Activated B cell treated with CpG ODN at 0.5 μM for 24 hours (primary cell): ENCODE measurements at regions not wholly inside any gene's neighbourhood (a gene's known extent, or its start where the extent isn't known, plus 50 kb on each side); places are given as distances from the start of the nearest gene placed in this dataset.

Experiments used
- ATAC-seq: fragments of 200-7000 bp; cut with Tn5 transposase; one replicate; pipeline ENCODE4 v1.10.0; 2021; ENCODE audit warnings: low read depth, mild to moderate bottlenecking, moderate library complexity
- CTCF ChIA-PET: fragments of 350-600 bp; sonication (Branson Sonifier 250); formaldehyde crosslinking; loops from one replicate; lab custom pipeline; 2021; ENCODE audit warnings: antibody characterized with exemption; lab: Charles Lee
- POLR2A ChIA-PET: fragments of 350-600 bp; sonication (Branson Sonifier 250); formaldehyde crosslinking; loops from one replicate; lab custom pipeline; 2021; ENCODE audit warnings: antibody characterized with exemption; lab: Charles Lee
- DNase-seq: peaks from one replicate; pipeline ENCODE4 v3.0.0; 2022
- H3K27ac Mint-ChIP-seq: one replicate; pipeline ENCODE4 v1.8.0; 2020; ENCODE audit warnings: mixed read lengths
- H3K27me3 Mint-ChIP-seq: one replicate; pipeline ENCODE4 v1.8.0; 2021; ENCODE audit warnings: mixed read lengths
- H3K36me3 Mint-ChIP-seq: one replicate; pipeline ENCODE4 v1.8.0; 2021; ENCODE audit warnings: low read depth, mixed read lengths
- H3K4me1 Mint-ChIP-seq: one replicate; pipeline ENCODE4 v1.8.0; 2021; ENCODE audit warnings: mixed read lengths
- H3K4me3 Mint-ChIP-seq: one replicate; pipeline ENCODE4 v1.8.0; 2020; ENCODE audit warnings: mild to moderate bottlenecking, mixed read lengths
- H3K9me3 Mint-ChIP-seq: one replicate; pipeline ENCODE4 v1.8.0; 2020; ENCODE audit warnings: mixed read lengths
- intact Hi-C: fragments of 100-400 bp; cut with micrococcal nuclease; formaldehyde crosslinking; loops from one replicate; pipeline ENCODE4 v1.15.1; 2024
- TF ChIP-seq, protein P1 (sequence below): fragments of 200-600 bp; IDR thresholded peaks from one replicate; pipeline ENCODE4 v1.8.0; 2022; ENCODE audit warnings: antibody characterized with exemption, mild to moderate bottlenecking

GRCh38 chr4:56272927-56273326, 114.4 kb downstream of the AASDH start:
- ATAC-seq = no peak
- TF ChIP-seq, protein P1, sequence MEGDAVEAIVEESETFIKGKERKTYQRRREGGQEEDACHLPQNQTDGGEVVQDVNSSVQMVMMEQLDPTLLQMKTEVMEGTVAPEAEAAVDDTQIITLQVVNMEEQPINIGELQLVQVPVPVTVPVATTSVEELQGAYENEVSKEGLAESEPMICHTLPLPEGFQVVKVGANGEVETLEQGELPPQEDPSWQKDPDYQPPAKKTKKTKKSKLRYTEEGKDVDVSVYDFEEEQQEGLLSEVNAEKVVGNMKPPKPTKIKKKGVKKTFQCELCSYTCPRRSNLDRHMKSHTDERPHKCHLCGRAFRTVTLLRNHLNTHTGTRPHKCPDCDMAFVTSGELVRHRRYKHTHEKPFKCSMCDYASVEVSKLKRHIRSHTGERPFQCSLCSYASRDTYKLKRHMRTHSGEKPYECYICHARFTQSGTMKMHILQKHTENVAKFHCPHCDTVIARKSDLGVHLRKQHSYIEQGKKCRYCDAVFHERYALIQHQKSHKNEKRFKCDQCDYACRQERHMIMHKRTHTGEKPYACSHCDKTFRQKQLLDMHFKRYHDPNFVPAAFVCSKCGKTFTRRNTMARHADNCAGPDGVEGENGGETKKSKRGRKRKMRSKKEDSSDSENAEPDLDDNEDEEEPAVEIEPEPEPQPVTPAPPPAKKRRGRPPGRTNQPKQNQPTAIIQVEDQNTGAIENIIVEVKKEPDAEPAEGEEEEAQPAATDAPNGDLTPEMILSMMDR = no peak
- no peaks in the 10 kb centered on the region for H3K4me1 Mint-ChIP-seq
- no peaks in the 10 kb centered on the region for H3K36me3 Mint-ChIP-seq
- no peaks in the 10 kb centered on the region for H3K9me3 Mint-ChIP-seq
- H3K27ac Mint-ChIP-seq = no peak overlapping the region
- CTCF ChIA-PET = no interaction called here
- intact Hi-C loops = no loop called here
- no peak for DNase-seq
- POLR2A ChIA-PET = no interaction called here
- no peaks in the 10 kb centered on the region for H3K27me3 Mint-ChIP-seq
- H3K4me3 Mint-ChIP-seq = no peak overlapping the region

- CTCF ChIA-PET = no interaction called here
- no peak overlapping the region for H3K4me3 Mint-ChIP-seq
- H3K27me3 Mint-ChIP-seq = no peaks in the 10 kb centered on the region
- POLR2A ChIA-PET = no interaction called here
- no peaks in the 10 kb centered on the region for H3K9me3 Mint-ChIP-seq
- TF ChIP-seq, protein P1 = no peak
- H3K4me1 Mint-ChIP-seq = no peaks in the 10 kb centered on the region
- DNase-seq (no peak), ATAC-seq (no peak)
- H3K36me3 Mint-ChIP-seq = no peaks in the 10 kb centered on the region
- no peak overlapping the region for H3K27ac Mint-ChIP-seq
- intact Hi-C loops = no loop called here
Observed at GRCh38 chr4:56272003-56272402, 115.3 kb downstream of the AASDH start.

- ChIA-PET CTCF (no interaction called here), POLR2A (interaction anchor here (0.6 kb wide), 1 partner anchor 653 kb away, joined by 3 read pairs; no protein-coding TSS in a partner anchor)
- TF ChIP-seq, protein P1 = no peak
- H3K27me3 Mint-ChIP-seq = no peaks in the 10 kb centered on the region
- H3K4me3 Mint-ChIP-seq = no peak overlapping the region
- no peaks in the 10 kb centered on the region for H3K36me3 Mint-ChIP-seq
- no peak overlapping the region for H3K27ac Mint-ChIP-seq
- no peaks in the 10 kb centered on the region for H3K9me3 Mint-ChIP-seq
- H3K4me1 Mint-ChIP-seq = no peaks in the 10 kb centered on the region
- DNase-seq = no peak
- intact Hi-C loops = no loop called here
- no peak for ATAC-seq
Observed at GRCh38 chr4:56271131-56271530, 116.2 kb downstream of the AASDH start.

DNA sequence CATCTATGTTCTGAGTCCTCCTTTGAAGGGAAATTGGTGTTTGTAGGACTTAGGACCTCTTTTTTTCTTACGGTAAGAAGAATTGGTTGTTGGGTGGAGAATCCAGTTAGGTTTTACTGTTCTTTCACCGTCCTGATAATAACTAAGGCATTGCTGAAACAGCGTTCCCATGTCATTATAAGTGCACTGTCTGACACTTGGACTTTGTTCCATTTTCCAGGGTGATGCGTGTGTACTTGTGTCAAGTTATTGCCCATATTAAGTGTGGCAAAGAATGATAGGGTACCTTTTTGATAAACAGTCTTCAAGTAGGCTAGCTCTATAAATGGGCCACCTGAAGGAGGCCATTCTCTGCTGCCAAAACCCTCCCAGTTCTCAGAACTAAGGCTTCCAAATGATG, 119.7 kb downstream of the AASDH start:
- no peaks in the 10 kb centered on the region for H3K27me3 Mint-ChIP-seq
- H3K9me3 Mint-ChIP-seq = peaks cover 14% of the 10 kb centered on the region
- ChIA-PET POLR2A (no interaction called here), CTCF (no interaction called here)
- H3K4me3 Mint-ChIP-seq = no peak overlapping the region
- DNase-seq = no peak
- intact Hi-C loops = no loop called here
- no peak overlapping the region for H3K27ac Mint-ChIP-seq
- ATAC-seq = no peak
- H3K4me1 Mint-ChIP-seq = no peaks in the 10 kb centered on the region
- TF ChIP-seq, protein P1 = no peak
- no peaks in the 10 kb centered on the region for H3K36me3 Mint-ChIP-seq

- ChIA-PET CTCF (no interaction called here), POLR2A (no interaction called here)
- Mint-ChIP-seq H3K27ac (no peak overlapping the region), H3K27me3 (no peaks in the 10 kb centered on the region), H3K4me1 (peaks cover 6% of the 10 kb centered on the region), H3K4me3 (no peak overlapping the region), H3K9me3 (peaks cover 14% of the 10 kb centered on the region), H3K36me3 (no peaks in the 10 kb centered on the region)
- no peak for DNase-seq
- intact Hi-C loops = no loop called here
- TF ChIP-seq, protein P1 = no peak
- ATAC-seq = no peak
Observed at GRCh38 chr4:56264873-56265272, 122.4 kb downstream of the AASDH start.
